ENCODE measurements at regions not wholly inside any gene's neighbourhood (a gene's known extent, or its start where the extent isn't known, plus 50 kb on each side); places are given as distances from the start of the nearest gene placed in this dataset.
"Not testable (repeated sequence)": the region's sequence is repeated elsewhere in the genome, so short reads cannot be mapped to it uniquely, and the experiment has no call there.

GRCh38 chr12:105659355-105660075 lies 329.0 kb downstream of the C12orf75 start:
- TF ChIP-seq, protein P1, sequence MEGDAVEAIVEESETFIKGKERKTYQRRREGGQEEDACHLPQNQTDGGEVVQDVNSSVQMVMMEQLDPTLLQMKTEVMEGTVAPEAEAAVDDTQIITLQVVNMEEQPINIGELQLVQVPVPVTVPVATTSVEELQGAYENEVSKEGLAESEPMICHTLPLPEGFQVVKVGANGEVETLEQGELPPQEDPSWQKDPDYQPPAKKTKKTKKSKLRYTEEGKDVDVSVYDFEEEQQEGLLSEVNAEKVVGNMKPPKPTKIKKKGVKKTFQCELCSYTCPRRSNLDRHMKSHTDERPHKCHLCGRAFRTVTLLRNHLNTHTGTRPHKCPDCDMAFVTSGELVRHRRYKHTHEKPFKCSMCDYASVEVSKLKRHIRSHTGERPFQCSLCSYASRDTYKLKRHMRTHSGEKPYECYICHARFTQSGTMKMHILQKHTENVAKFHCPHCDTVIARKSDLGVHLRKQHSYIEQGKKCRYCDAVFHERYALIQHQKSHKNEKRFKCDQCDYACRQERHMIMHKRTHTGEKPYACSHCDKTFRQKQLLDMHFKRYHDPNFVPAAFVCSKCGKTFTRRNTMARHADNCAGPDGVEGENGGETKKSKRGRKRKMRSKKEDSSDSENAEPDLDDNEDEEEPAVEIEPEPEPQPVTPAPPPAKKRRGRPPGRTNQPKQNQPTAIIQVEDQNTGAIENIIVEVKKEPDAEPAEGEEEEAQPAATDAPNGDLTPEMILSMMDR (IDR thresholded peaks at IDR 0.05; ENCODE audit: low read depth, low read length) = no peak
- no peak for DNase-seq (ENCODE audit: extremely low read depth, low read depth)

DNA sequence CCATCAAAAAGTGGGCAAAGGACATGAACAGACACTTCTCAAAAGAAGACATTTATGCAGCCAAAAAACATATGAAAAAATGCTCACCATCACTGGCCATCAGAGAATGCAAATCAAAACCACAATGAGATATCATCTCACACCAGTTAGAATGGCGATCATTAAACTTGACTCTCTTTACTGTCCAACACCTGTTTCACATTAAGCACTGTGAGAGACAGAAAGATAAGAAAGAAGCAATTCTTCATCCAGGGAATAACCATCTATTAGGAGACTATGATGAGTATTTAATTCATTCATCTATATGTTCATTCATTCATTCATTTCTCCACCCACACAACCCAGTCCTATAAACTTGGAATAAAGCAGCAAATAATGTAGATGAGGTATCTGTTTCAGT lies 334.3 kb downstream of the C12orf75 start:
- DNase-seq (ENCODE audit: extremely low read depth, low read depth) = not testable (repeated sequence)

- TF ChIP-seq, protein P1 (IDR thresholded peaks at IDR 0.05; ENCODE audit: low read depth, low read length) = no peak
- no peak for DNase-seq (ENCODE audit: extremely low read depth, low read depth)
Measured at GRCh38 chr12:105665366-105665765, 334.9 kb downstream of the C12orf75 start.

GRCh38 chr12:105667973-105668743 lies 337.7 kb downstream of the C12orf75 start:
- DNase-seq (ENCODE audit: extremely low read depth, low read depth) = no peak
- TF ChIP-seq, protein P1 (IDR thresholded peaks at IDR 0.05; ENCODE audit: low read depth, low read length) = no peak

- TF ChIP-seq, protein P1 (IDR thresholded peaks at IDR 0.05; ENCODE audit: low read depth, low read length) = no peak
- no peak for DNase-seq (ENCODE audit: extremely low read depth, low read depth)
Measured at GRCh38 chr12:105670672-105671071, 340.2 kb downstream of the C12orf75 start.

GRCh38 chr12:105671720-105672119 lies 341.2 kb downstream of the C12orf75 start:
- DNase-seq (ENCODE audit: extremely low read depth, low read depth) = no peak
- TF ChIP-seq, protein P1 (IDR thresholded peaks at IDR 0.05; ENCODE audit: low read depth, low read length) = no peak

DNA sequence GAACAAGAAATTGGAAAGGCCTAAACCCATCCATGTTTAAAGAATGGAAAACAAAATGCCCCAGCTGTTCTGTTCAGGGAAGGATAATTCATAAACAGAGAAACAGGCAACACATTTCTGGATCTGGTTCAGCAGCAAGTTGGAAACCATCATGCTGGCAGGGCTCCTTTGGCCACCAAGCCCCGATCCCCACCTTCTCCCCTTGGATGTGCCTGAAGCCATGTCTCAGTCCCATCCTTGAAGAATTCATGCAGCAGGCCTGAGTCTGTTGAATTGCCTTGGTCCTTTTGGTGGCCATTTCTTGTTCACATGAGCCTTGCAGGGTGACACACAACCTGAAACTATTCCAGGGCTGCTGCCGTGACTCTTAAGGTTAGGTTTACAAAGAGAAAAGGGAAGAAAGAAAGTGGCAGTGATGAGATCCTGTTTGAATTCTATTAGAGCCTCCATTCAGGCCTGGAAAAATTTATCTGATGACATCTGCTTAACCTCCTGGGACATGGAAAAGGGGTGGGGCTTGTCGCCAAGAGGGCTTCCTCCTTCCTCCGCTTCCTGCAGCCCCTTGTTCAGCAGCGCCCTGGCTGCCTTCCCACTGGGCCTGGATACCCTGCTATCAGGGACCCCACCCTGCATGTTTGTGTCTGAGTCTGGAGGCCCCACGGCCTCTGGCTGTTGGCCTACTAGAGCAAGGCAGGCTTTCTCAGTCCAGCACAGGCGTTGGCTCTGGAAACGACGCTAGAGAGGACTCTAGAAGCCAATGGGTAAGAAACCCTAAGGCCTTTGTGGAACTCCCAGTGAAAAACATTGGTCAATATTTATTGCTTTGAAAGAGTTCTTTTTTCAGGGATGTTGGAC lies 341.9 kb downstream of the C12orf75 start:
- no peak for DNase-seq (ENCODE audit: extremely low read depth, low read depth)

More for the DNA sequence above, 341.9 kb downstream of the C12orf75 start:
- TF ChIP-seq, protein P1 (IDR thresholded peaks at IDR 0.05; ENCODE audit: low read depth, low read length) = no peak

Measured in AG09319 (cell line).